Activated T-cell treated with anti-CD3 and anti-CD28 coated beads, Interleukin-2, amount 50 U/mL, for 72 hours (primary cell): ENCODE measurements at regions not wholly inside any gene's neighbourhood (a gene's known extent, or its start where the extent isn't known, plus 50 kb on each side); places are given as distances from the start of the nearest gene placed in this dataset.

Source experiments
- ATAC-seq, 2 donors: fragments of 150-1000 bp; cut with Tn5 transposase; replicated peaks in 1 of 2; 2 replicates each; pipeline ENCODE4 v1.10.0; 2021; ENCODE audit warnings: moderate library complexity in 2 of 2, mild to moderate bottlenecking in 1 of 2
- DNase-seq, 2 donors: peaks; one replicate each; pipeline ENCODE4 v3.0.0; 2021 to 2022; ENCODE audit warnings: mixed read lengths in 1 of 2
- H3K27ac Mint-ChIP-seq: one replicate; pipeline ENCODE4 v1.8.0; 2022; ENCODE audit warnings: mild to moderate bottlenecking, moderate library complexity, mixed read lengths
- H3K27me3 Mint-ChIP-seq: one replicate; pipeline ENCODE4 v1.8.0; 2022; ENCODE audit warnings: low read depth, mixed read lengths
- H3K36me3 Mint-ChIP-seq, 2 donors: one replicate each; pipeline ENCODE4 v1.8.0; 2022; ENCODE audit warnings: mixed read lengths in 2 of 2, mild to moderate bottlenecking in 1 of 2; ENCODE audit not compliant: insufficient read depth in 2 of 2
- H3K4me1 Mint-ChIP-seq: one replicate; pipeline ENCODE4 v1.8.0; 2022; ENCODE audit warnings: low read depth, mixed read lengths
- H3K4me3 Mint-ChIP-seq, 2 donors: one replicate each; pipeline ENCODE4 v1.8.0; 2022; ENCODE audit warnings: mild to moderate bottlenecking in 2 of 2, mixed read lengths in 2 of 2, moderate library complexity in 2 of 2
- H3K9me3 Mint-ChIP-seq, 2 donors: one replicate each; pipeline ENCODE4 v1.8.0; 2022; ENCODE audit warnings: mixed read lengths in 2 of 2

GRCh38 chr11:127670374-127671119, 670.0 kb upstream of the KIRREL3 start:
- Mint-ChIP-seq H3K27ac (no peak overlapping the region), H3K27me3 (no peaks in the 10 kb centered on the region), H3K9me3 (peaks cover 6 to 9% of the 10 kb centered on the region in 2 donors), H3K4me1 (no peaks in the 10 kb centered on the region), H3K36me3 (no peaks in the 10 kb centered on the region), H3K4me3 (no peak overlapping the region)
- no peak for ATAC-seq
- DNase-seq: no peak

- no peaks in the 10 kb centered on the region for H3K4me1 Mint-ChIP-seq
- no peaks in the 10 kb centered on the region for H3K9me3 Mint-ChIP-seq
- no peak overlapping the region for H3K27ac Mint-ChIP-seq
- DNase-seq (no peak), ATAC-seq (no peak)
- no peaks in the 10 kb centered on the region for H3K36me3 Mint-ChIP-seq
- H3K4me3 Mint-ChIP-seq: no peak overlapping the region
- H3K27me3 Mint-ChIP-seq: no peaks in the 10 kb centered on the region
These were observed 655.7 kb upstream of the KIRREL3 start for GRCh38 chr11:127656116-127656836.

GRCh38 chr11:127653076-127653475, 652.5 kb upstream of the KIRREL3 start:
- H3K27ac Mint-ChIP-seq: no peak overlapping the region
- no peaks in the 10 kb centered on the region for H3K9me3 Mint-ChIP-seq
- H3K4me3 Mint-ChIP-seq: no peak overlapping the region
- no peaks in the 10 kb centered on the region for H3K36me3 Mint-ChIP-seq
- ATAC-seq: no peak
- no peaks in the 10 kb centered on the region for H3K4me1 Mint-ChIP-seq
- no peaks in the 10 kb centered on the region for H3K27me3 Mint-ChIP-seq
- DNase-seq: no peak

- ATAC-seq (peak in 1 of 2 donors; percentile 51), DNase-seq (no peak)
- no peaks in the 10 kb centered on the region for H3K4me1 Mint-ChIP-seq
- no peaks in the 10 kb centered on the region for H3K9me3 Mint-ChIP-seq
- no peak overlapping the region for H3K4me3 Mint-ChIP-seq
- H3K36me3 Mint-ChIP-seq: no peaks in the 10 kb centered on the region
- no peak overlapping the region for H3K27ac Mint-ChIP-seq
- H3K27me3 Mint-ChIP-seq: no peaks in the 10 kb centered on the region
These were observed 651.3 kb upstream of the KIRREL3 start for GRCh38 chr11:127651888-127652221.

- Mint-ChIP-seq H3K27me3 (no peaks in the 10 kb centered on the region), H3K9me3 (no peaks in the 10 kb centered on the region), H3K27ac (no peak overlapping the region), H3K4me3 (no peak overlapping the region), H3K4me1 (no peaks in the 10 kb centered on the region), H3K36me3 (no peaks in the 10 kb centered on the region)
- DNase-seq: no peak
- ATAC-seq: peak in 1 of 2 donors; percentile 59
These were observed 650.8 kb upstream of the KIRREL3 start for GRCh38 chr11:127651175-127651887.

- DNase-seq: no peak
- Mint-ChIP-seq H3K4me3 (no peak overlapping the region), H3K4me1 (no peaks in the 10 kb centered on the region), H3K36me3 (no peaks in the 10 kb centered on the region), H3K27ac (no peak overlapping the region), H3K9me3 (no peaks in the 10 kb centered on the region), H3K27me3 (no peaks in the 10 kb centered on the region)
- ATAC-seq: no peak
These were observed 649.4 kb upstream of the KIRREL3 start for GRCh38 chr11:127649958-127650357.

- Mint-ChIP-seq H3K27me3 (no peaks in the 10 kb centered on the region), H3K9me3 (no peaks in the 10 kb centered on the region), H3K4me3 (no peak overlapping the region), H3K36me3 (no peaks in the 10 kb centered on the region), H3K27ac (no peak overlapping the region), H3K4me1 (no peaks in the 10 kb centered on the region)
- no peak for ATAC-seq
- no peak for DNase-seq
These were observed 648.5 kb upstream of the KIRREL3 start for GRCh38 chr11:127649071-127649470.

- no peaks in the 10 kb centered on the region for H3K36me3 Mint-ChIP-seq
- DNase-seq: no peak
- H3K27me3 Mint-ChIP-seq: no peaks in the 10 kb centered on the region
- ATAC-seq: no peak
- H3K4me3 Mint-ChIP-seq: no peak overlapping the region
- no peaks in the 10 kb centered on the region for H3K9me3 Mint-ChIP-seq
- no peaks in the 10 kb centered on the region for H3K4me1 Mint-ChIP-seq
- no peak overlapping the region for H3K27ac Mint-ChIP-seq
These were observed 648.0 kb upstream of the KIRREL3 start for GRCh38 chr11:127648583-127648982.

GRCh38 chr11:127644366-127644765, 643.8 kb upstream of the KIRREL3 start:
- DNase-seq (no peak), ATAC-seq (no peak)
- Mint-ChIP-seq H3K4me1 (no peaks in the 10 kb centered on the region), H3K36me3 (no peaks in the 10 kb centered on the region), H3K27ac (no peak overlapping the region), H3K27me3 (no peaks in the 10 kb centered on the region), H3K9me3 (no peaks in the 10 kb centered on the region), H3K4me3 (no peak overlapping the region)

GRCh38 chr11:127643268-127644058, 642.9 kb upstream of the KIRREL3 start:
- Mint-ChIP-seq H3K4me3 (no peak overlapping the region), H3K27ac (no peak overlapping the region), H3K9me3 (no peaks in the 10 kb centered on the region), H3K27me3 (no peaks in the 10 kb centered on the region), H3K36me3 (no peaks in the 10 kb centered on the region), H3K4me1 (no peaks in the 10 kb centered on the region)
- ATAC-seq (no peak), DNase-seq (no peak)

- Mint-ChIP-seq H3K27me3 (no peaks in the 10 kb centered on the region), H3K4me3 (no peak overlapping the region), H3K36me3 (no peaks in the 10 kb centered on the region), H3K9me3 (no peaks in the 10 kb centered on the region), H3K4me1 (no peaks in the 10 kb centered on the region), H3K27ac (no peak overlapping the region)
- no peak for ATAC-seq
- DNase-seq: no peak
These were observed 640.2 kb upstream of the KIRREL3 start for GRCh38 chr11:127640561-127641451.

- Mint-ChIP-seq H3K9me3 (no peaks in the 10 kb centered on the region), H3K4me1 (no peaks in the 10 kb centered on the region), H3K4me3 (no peak overlapping the region), H3K27me3 (no peaks in the 10 kb centered on the region), H3K36me3 (no peaks in the 10 kb centered on the region), H3K27ac (no peak overlapping the region)
- no peak for ATAC-seq
- DNase-seq: no peak
These were observed 639.3 kb upstream of the KIRREL3 start for GRCh38 chr11:127639916-127640315.
